H9 (cell line): ENCODE measurements at regions not wholly inside any gene's neighbourhood (a gene's known extent, or its start where the extent isn't known, plus 50 kb on each side); places are given as distances from the start of the nearest gene placed in this dataset.

Experiments
- DNase-seq: peaks from one replicate; pipeline ENCODE4 v3.0.0-alpha.2; 2017
- H2AFZ ChIP-seq: one replicate; pipeline ENCODE4 v1.6.1; 2013; ENCODE audit warnings: mild to moderate bottlenecking, low read length, control low read depth, moderate library complexity
- H2AK5ac ChIP-seq: 2 replicates; pipeline ENCODE4 v1.6.1; 2013; ENCODE audit warnings: low read length, control low read depth, mixed read lengths; ENCODE audit not compliant: insufficient read length
- H2BK120ac ChIP-seq: one replicate; pipeline ENCODE4 v1.6.1; 2013; ENCODE audit warnings: low read depth, mild to moderate bottlenecking, low read length, control low read depth, inconsistent platforms; ENCODE audit not compliant: poor library complexity, severe bottlenecking
- H2BK12ac ChIP-seq: 2 replicates; pipeline ENCODE4 v1.6.1; 2013; ENCODE audit warnings: low read length, control low read depth, mixed read lengths, low read depth; ENCODE audit not compliant: insufficient read length
- H2BK15ac ChIP-seq: 2 replicates; pipeline ENCODE4 v1.6.1; 2013; ENCODE audit warnings: low read depth, low read length, control low read depth
- H2BK20ac ChIP-seq: one replicate; pipeline ENCODE4 v1.6.1; 2013; ENCODE audit warnings: low read depth, mild to moderate bottlenecking, low read length, control low read depth, inconsistent platforms; ENCODE audit not compliant: poor library complexity, severe bottlenecking
- H2BK5ac ChIP-seq: 2 replicates; pipeline ENCODE4 v1.6.1; 2013; ENCODE audit warnings: low read length, control low read depth, mixed read lengths; ENCODE audit not compliant: insufficient read length
- H3K14ac ChIP-seq: 2 replicates; pipeline ENCODE4 v1.6.1; 2013; ENCODE audit warnings: low read length, control low read depth; ENCODE audit not compliant: insufficient read depth
- H3K18ac ChIP-seq: 2 replicates; pipeline ENCODE4 v1.6.1; 2013; ENCODE audit warnings: low read depth, mild to moderate bottlenecking, mixed read lengths, low read length, control low read depth; ENCODE audit not compliant: insufficient read length
- H3K23ac ChIP-seq: 2 replicates; pipeline ENCODE4 v1.6.1; 2013; ENCODE audit warnings: low read length, control low read depth, mixed read lengths, low read depth; ENCODE audit not compliant: insufficient read length
- H3K23me2 ChIP-seq: 2 replicates; pipeline ENCODE4 v1.6.1; 2013; ENCODE audit warnings: low read depth, mild to moderate bottlenecking, mixed read lengths, low read length, control low read depth; ENCODE audit not compliant: insufficient read length, poor library complexity, severe bottlenecking
- H3K27ac ChIP-seq: 2 replicates; pipeline ENCODE4 v1.5.1; 2013; ENCODE audit warnings: low read length, control low read depth, mixed read lengths, low read depth; ENCODE audit not compliant: insufficient read length
- H3K27me3 ChIP-seq: 2 replicates; pipeline ENCODE4 v1.6.1; 2013; ENCODE audit warnings: low read length, control low read depth, inconsistent platforms; ENCODE audit not compliant: insufficient read depth
- H3K4ac ChIP-seq: 2 replicates; pipeline ENCODE4 v1.6.1; 2013; ENCODE audit warnings: low read depth, mild to moderate bottlenecking, control low read depth, inconsistent platforms, low read length, moderate library complexity
- H3K4me1 ChIP-seq: 2 replicates; pipeline ENCODE4 v1.6.1; 2013; ENCODE audit warnings: low read length, control low read depth, inconsistent platforms; ENCODE audit not compliant: insufficient read depth
- H3K4me2 ChIP-seq: 2 replicates; pipeline ENCODE4 v1.6.1; 2013; ENCODE audit warnings: low read length, control low read depth, mixed read lengths; ENCODE audit not compliant: insufficient read length, insufficient read depth
- H3K56ac ChIP-seq: 2 replicates; pipeline ENCODE4 v1.6.1; 2013; ENCODE audit warnings: low read depth, mild to moderate bottlenecking, mixed read lengths, low read length, control low read depth; ENCODE audit not compliant: insufficient read length
- H3K79me1 ChIP-seq: 2 replicates; pipeline ENCODE4 v1.6.1; 2013; ENCODE audit warnings: low read depth, mild to moderate bottlenecking, moderate library complexity, low read length, control low read depth, inconsistent platforms; ENCODE audit not compliant: insufficient read depth, poor library complexity, severe bottlenecking
- H3K79me2 ChIP-seq: 2 replicates; pipeline ENCODE4 v1.6.1; 2013; ENCODE audit warnings: low read length, control low read depth, inconsistent platforms; ENCODE audit not compliant: insufficient read depth
- H3K9ac ChIP-seq: 2 replicates; pipeline ENCODE4 v1.6.1; 2013; ENCODE audit warnings: low read length, control low read depth, mixed read lengths; ENCODE audit not compliant: insufficient read length; ENCODE audit errors: extremely low read depth
- H3K9me3 ChIP-seq: one replicate; pipeline ENCODE4 v1.6.1; 2013; ENCODE audit warnings: low read depth, low read length, inconsistent platforms; ENCODE audit not compliant: control insufficient read depth
- H3T11ph ChIP-seq: one replicate; pipeline ENCODE4 v1.6.1; 2013; ENCODE audit warnings: mild to moderate bottlenecking, low read length, control low read depth, inconsistent platforms
- H4K20me1 ChIP-seq: one replicate; pipeline ENCODE4 v1.6.1; 2013; ENCODE audit not compliant: control insufficient read depth, insufficient read length, insufficient read depth
- H4K5ac ChIP-seq: 2 replicates; pipeline ENCODE4 v1.6.1; 2013; ENCODE audit warnings: low read depth, mild to moderate bottlenecking, mixed read lengths, low read length, control low read depth; ENCODE audit not compliant: insufficient read length
- H4K8ac ChIP-seq: replicated peaks from 2 replicates; pipeline ENCODE4 v1.6.1; 2013; ENCODE audit warnings: low read length, control low read depth, mixed read lengths, low read depth; ENCODE audit not compliant: insufficient read length
- H4K91ac ChIP-seq: 2 replicates; pipeline ENCODE4 v1.6.1; 2013; ENCODE audit warnings: low read depth, mild to moderate bottlenecking, moderate library complexity, mixed read lengths, low read length, control low read depth; ENCODE audit not compliant: insufficient read length
- H3K27ac Mint-ChIP-seq, 3 experiments: 2 replicates in 2 of 3; 3 replicates in 1 of 3; pipeline ENCODE4 v1.8.0; 2020 to 2021; ENCODE audit warnings: mixed read lengths in 3 of 3, mild to moderate bottlenecking in 1 of 3, moderate library complexity in 1 of 3
- H3K27me3 Mint-ChIP-seq: 2 replicates; pipeline ENCODE4 v1.8.0; 2021; ENCODE audit warnings: low read depth, mild to moderate bottlenecking, moderate library complexity, mixed read lengths
- H3K36me3 Mint-ChIP-seq, 3 experiments: 2 replicates in 2 of 3; 3 replicates in 1 of 3; pipeline ENCODE4 v1.8.0; 2020 to 2021; ENCODE audit warnings: low read depth in 3 of 3, mixed read lengths in 3 of 3; ENCODE audit not compliant: insufficient read depth in 1 of 3
- H3K4me1 Mint-ChIP-seq, 2 experiments: 2 replicates each; pipeline ENCODE4 v1.8.0; 2020; ENCODE audit warnings: mixed read lengths in 2 of 2
- H3K4me3 Mint-ChIP-seq, 2 experiments: 2 replicates in 1 of 2; 3 replicates in 1 of 2; pipeline ENCODE4 v1.8.0; 2020 to 2021; ENCODE audit warnings: mild to moderate bottlenecking in 2 of 2, mixed read lengths in 2 of 2, moderate library complexity in 1 of 2
- H3K9me3 Mint-ChIP-seq, 2 experiments: 2 replicates in 1 of 2; 3 replicates in 1 of 2; pipeline ENCODE4 v1.8.0; 2020; ENCODE audit warnings: mild to moderate bottlenecking in 2 of 2, mixed read lengths in 2 of 2, moderate library complexity in 1 of 2
- WGBS: extraction: QIAGEN DNeasy Blood & Tissue Kit; methylation state at CpG from one replicate; pipeline ENCODE4 v1.1.7; 2013; ENCODE audit warnings: missing lambda C conversion rate, low lambda C conversion rate, mixed read lengths; ENCODE audit not compliant: insufficient read length; ENCODE audit errors: extremely low coverage; 5-methylcytosine and 5-hydroxymethylcytosine counted together
- TF ChIP-seq, protein P1 (sequence below): fragments of 200-600 bp; sonication (generic); conservative IDR thresholded peaks from 3 replicates; pipeline ENCODE4 v1.8.0; 2021; ENCODE audit warnings: antibody characterized with exemption, mild to moderate bottlenecking

DNA sequence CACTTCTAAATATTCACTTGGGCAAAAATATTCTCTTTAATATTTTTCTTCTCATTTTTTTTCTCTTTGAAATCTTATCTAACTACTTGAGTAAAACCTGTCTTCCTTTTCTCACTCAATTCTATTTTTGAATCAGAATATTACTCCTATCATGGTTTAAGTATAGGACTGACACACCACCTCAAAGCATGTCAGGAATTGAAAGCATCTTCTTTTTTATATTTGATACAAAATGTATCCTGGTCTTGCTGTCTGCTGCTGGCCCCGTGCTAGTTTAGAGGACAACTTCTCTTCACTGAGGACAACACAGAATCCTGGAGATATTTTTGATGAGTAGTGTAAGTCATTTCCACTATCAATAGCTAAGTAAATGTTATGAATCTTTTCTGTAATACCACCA is 383.6 kb downstream of the GADD45G start:
- no CpG with 5 or more reads among the region's 1 CpG for WGBS

More for the DNA sequence above, 383.6 kb downstream of the GADD45G start:
- Histone ChIP-seq H3K56ac (no peak overlapping the region), H2BK15ac (no peak overlapping the region), H3K4ac (no peak overlapping the region), H2AK5ac (no peak overlapping the region), H3K79me2 (no peaks in the 10 kb centered on the region), H3K23me2 (no peaks in the 10 kb centered on the region), H3K27ac (no peak overlapping the region), H3K18ac (no peak overlapping the region), H3K4me1 (peaks cover 3% of the 10 kb centered on the region; the same call in 1 of the 2 replicates), H4K8ac (no peak overlapping the region), H3K23ac (no peak overlapping the region), H2BK20ac (no peak overlapping the region), H3K9ac (no peak overlapping the region), H4K91ac (no peak overlapping the region), H2AFZ (no peak overlapping the region), H3T11ph (no peak overlapping the region), H4K5ac (no peak overlapping the region), H2BK12ac (no peak overlapping the region), H3K9me3 (peaks cover 8% of the 10 kb centered on the region), H3K14ac (no peak overlapping the region), H3K27me3 (no peaks in the 10 kb centered on the region), H3K79me1 (no peaks in the 10 kb centered on the region), H3K4me2 (no peak overlapping the region), H4K20me1 (no peaks in the 10 kb centered on the region), H2BK5ac (no peak overlapping the region), H2BK120ac (no peak overlapping the region)
- Mint-ChIP-seq H3K27me3 (peaks cover 6% of the 10 kb centered on the region), H3K4me1 (peaks cover 7% of the 10 kb centered on the region in 2 experiments), H3K36me3 (peaks cover 0 to 7% (median 3%) of the 10 kb centered on the region in 3 experiments; a peak in 5 of 7 replicates), H3K4me3 (no peak overlapping the region), H3K9me3 (peaks cover 11 to 24% of the 10 kb centered on the region in 2 experiments; a peak in 4 of 5 replicates), H3K27ac (no peak overlapping the region)
- TF ChIP-seq, protein P1, sequence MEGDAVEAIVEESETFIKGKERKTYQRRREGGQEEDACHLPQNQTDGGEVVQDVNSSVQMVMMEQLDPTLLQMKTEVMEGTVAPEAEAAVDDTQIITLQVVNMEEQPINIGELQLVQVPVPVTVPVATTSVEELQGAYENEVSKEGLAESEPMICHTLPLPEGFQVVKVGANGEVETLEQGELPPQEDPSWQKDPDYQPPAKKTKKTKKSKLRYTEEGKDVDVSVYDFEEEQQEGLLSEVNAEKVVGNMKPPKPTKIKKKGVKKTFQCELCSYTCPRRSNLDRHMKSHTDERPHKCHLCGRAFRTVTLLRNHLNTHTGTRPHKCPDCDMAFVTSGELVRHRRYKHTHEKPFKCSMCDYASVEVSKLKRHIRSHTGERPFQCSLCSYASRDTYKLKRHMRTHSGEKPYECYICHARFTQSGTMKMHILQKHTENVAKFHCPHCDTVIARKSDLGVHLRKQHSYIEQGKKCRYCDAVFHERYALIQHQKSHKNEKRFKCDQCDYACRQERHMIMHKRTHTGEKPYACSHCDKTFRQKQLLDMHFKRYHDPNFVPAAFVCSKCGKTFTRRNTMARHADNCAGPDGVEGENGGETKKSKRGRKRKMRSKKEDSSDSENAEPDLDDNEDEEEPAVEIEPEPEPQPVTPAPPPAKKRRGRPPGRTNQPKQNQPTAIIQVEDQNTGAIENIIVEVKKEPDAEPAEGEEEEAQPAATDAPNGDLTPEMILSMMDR = no peak
- DNase-seq = no peak
